Activated CD4-positive, alpha-beta memory T cell treated with anti-CD3 and anti-CD28 coated beads, Interleukin-2, amount 10 ng/mL, durations not matched to agents 7 days and 5 days (primary cell): ENCODE measurements at regions not wholly inside any gene's neighbourhood (a gene's known extent, or its start where the extent isn't known, plus 50 kb on each side); places are given as distances from the start of the nearest gene placed in this dataset.

Experiments used
- CTCF ChIA-PET: fragments of 350-600 bp; sonication (Branson Sonifier 250); formaldehyde crosslinking; loops from one replicate; lab custom pipeline; 2021; ENCODE audit warnings: antibody characterized with exemption, inconsistent platforms; lab: Charles Lee
- POLR2A ChIA-PET: fragments of 350-600 bp; sonication (Branson Sonifier 250); formaldehyde crosslinking; loops from one replicate; lab custom pipeline; 2021; ENCODE audit warnings: antibody characterized with exemption; lab: Charles Lee
- DNase-seq: peaks from one replicate; pipeline ENCODE4 v3.0.0-alpha.2; 2020
- H3K27ac Mint-ChIP-seq: one replicate; pipeline ENCODE4 v1.8.0; 2021; ENCODE audit warnings: mild to moderate bottlenecking, mixed read lengths
- H3K27me3 Mint-ChIP-seq: one replicate; pipeline ENCODE4 v1.8.0; 2021; ENCODE audit warnings: mixed read lengths
- H3K36me3 Mint-ChIP-seq: one replicate; pipeline ENCODE4 v1.8.0; 2021; ENCODE audit warnings: low read depth, mixed read lengths
- H3K4me1 Mint-ChIP-seq: one replicate; pipeline ENCODE4 v1.8.0; 2021; ENCODE audit warnings: mixed read lengths
- H3K4me3 Mint-ChIP-seq: one replicate; pipeline ENCODE4 v1.8.0; 2021; ENCODE audit warnings: mild to moderate bottlenecking, mixed read lengths
- H3K9me3 Mint-ChIP-seq: one replicate; pipeline ENCODE4 v1.8.0; 2021; ENCODE audit warnings: mixed read lengths

GRCh38 chr21:16873176-16873575, 639.7 kb upstream of the CXADR start:
- no peak for DNase-seq
- ChIA-PET POLR2A (no interaction called here), CTCF (no interaction called here)
- H3K36me3 Mint-ChIP-seq = no peaks in the 10 kb centered on the region
- H3K9me3 Mint-ChIP-seq = peaks cover 5% of the 10 kb centered on the region
- H3K27me3 Mint-ChIP-seq = no peaks in the 10 kb centered on the region
- no peak overlapping the region for H3K27ac Mint-ChIP-seq
- H3K4me1 Mint-ChIP-seq = no peaks in the 10 kb centered on the region
- no peak overlapping the region for H3K4me3 Mint-ChIP-seq

- H3K27me3 Mint-ChIP-seq = no peaks in the 10 kb centered on the region
- ChIA-PET POLR2A (no interaction called here), CTCF (no interaction called here)
- no peaks in the 10 kb centered on the region for H3K36me3 Mint-ChIP-seq
- peaks cover 5% of the 10 kb centered on the region for H3K9me3 Mint-ChIP-seq
- no peak overlapping the region for H3K4me3 Mint-ChIP-seq
- no peak overlapping the region for H3K27ac Mint-ChIP-seq
- no peaks in the 10 kb centered on the region for H3K4me1 Mint-ChIP-seq
- DNase-seq = no peak
Measured at GRCh38 chr21:16873596-16873995, 639.2 kb upstream of the CXADR start.

- ChIA-PET POLR2A (no interaction called here), CTCF (no interaction called here)
- Mint-ChIP-seq H3K36me3 (no peaks in the 10 kb centered on the region), H3K9me3 (peaks cover 17% of the 10 kb centered on the region), H3K4me1 (no peaks in the 10 kb centered on the region), H3K27ac (no peak overlapping the region), H3K4me3 (no peak overlapping the region), H3K27me3 (no peaks in the 10 kb centered on the region)
- no peak for DNase-seq
Measured at GRCh38 chr21:16879479-16879878, 633.4 kb upstream of the CXADR start.

GRCh38 chr21:16891821-16892220, 621.0 kb upstream of the CXADR start:
- no peaks in the 10 kb centered on the region for H3K4me1 Mint-ChIP-seq
- no peaks in the 10 kb centered on the region for H3K27me3 Mint-ChIP-seq
- no peaks in the 10 kb centered on the region for H3K36me3 Mint-ChIP-seq
- H3K4me3 Mint-ChIP-seq = no peak overlapping the region
- POLR2A ChIA-PET = no interaction called here
- H3K27ac Mint-ChIP-seq = no peak overlapping the region
- CTCF ChIA-PET = no interaction called here
- H3K9me3 Mint-ChIP-seq = peaks cover 18% of the 10 kb centered on the region
- DNase-seq = no peak

- Mint-ChIP-seq H3K36me3 (no peaks in the 10 kb centered on the region), H3K4me3 (no peak overlapping the region), H3K9me3 (peaks cover 8% of the 10 kb centered on the region), H3K4me1 (no peaks in the 10 kb centered on the region), H3K27me3 (no peaks in the 10 kb centered on the region), H3K27ac (no peak overlapping the region)
- ChIA-PET POLR2A (no interaction called here), CTCF (no interaction called here)
- DNase-seq = no peak
Measured at GRCh38 chr21:16900685-16901084, 612.2 kb upstream of the CXADR start.

- ChIA-PET CTCF (no interaction called here), POLR2A (no interaction called here)
- Mint-ChIP-seq H3K4me1 (no peaks in the 10 kb centered on the region), H3K9me3 (peaks cover 24% of the 10 kb centered on the region), H3K27ac (no peak overlapping the region), H3K36me3 (no peaks in the 10 kb centered on the region), H3K4me3 (no peak overlapping the region), H3K27me3 (no peaks in the 10 kb centered on the region)
- DNase-seq = no peak
Measured at GRCh38 chr21:16908077-16908476, 604.8 kb upstream of the CXADR start.

GRCh38 chr21:16910435-16911165, 602.2 kb upstream of the CXADR start:
- ChIA-PET CTCF (no interaction called here), POLR2A (no interaction called here)
- no peaks in the 10 kb centered on the region for H3K27me3 Mint-ChIP-seq
- DNase-seq = no peak
- H3K27ac Mint-ChIP-seq = no peak overlapping the region
- H3K4me3 Mint-ChIP-seq = no peak overlapping the region
- H3K9me3 Mint-ChIP-seq = peaks cover 27% of the 10 kb centered on the region
- H3K36me3 Mint-ChIP-seq = no peaks in the 10 kb centered on the region
- H3K4me1 Mint-ChIP-seq = no peaks in the 10 kb centered on the region

- Mint-ChIP-seq H3K27ac (no peak overlapping the region), H3K27me3 (no peaks in the 10 kb centered on the region), H3K9me3 (peaks cover 24% of the 10 kb centered on the region), H3K4me3 (no peak overlapping the region), H3K4me1 (no peaks in the 10 kb centered on the region), H3K36me3 (no peaks in the 10 kb centered on the region)
- ChIA-PET POLR2A (no interaction called here), CTCF (no interaction called here)
- DNase-seq = no peak
Measured at GRCh38 chr21:16911166-16911607, 601.7 kb upstream of the CXADR start.

- Mint-ChIP-seq H3K9me3 (peaks cover 21% of the 10 kb centered on the region), H3K27ac (no peak overlapping the region), H3K36me3 (no peaks in the 10 kb centered on the region), H3K4me1 (no peaks in the 10 kb centered on the region), H3K27me3 (no peaks in the 10 kb centered on the region), H3K4me3 (no peak overlapping the region)
- POLR2A ChIA-PET = no interaction called here
- CTCF ChIA-PET = no interaction called here
- no peak for DNase-seq
Measured at GRCh38 chr21:16912075-16912474, 600.8 kb upstream of the CXADR start.

- Mint-ChIP-seq H3K9me3 (peaks cover 21% of the 10 kb centered on the region), H3K27ac (no peak overlapping the region), H3K36me3 (no peaks in the 10 kb centered on the region), H3K4me1 (no peaks in the 10 kb centered on the region), H3K4me3 (no peak overlapping the region), H3K27me3 (no peaks in the 10 kb centered on the region)
- POLR2A ChIA-PET = no interaction called here
- no peak for DNase-seq
- CTCF ChIA-PET = no interaction called here
Measured at GRCh38 chr21:16913010-16913409, 599.8 kb upstream of the CXADR start.

GRCh38 chr21:16928439-16928838, 584.4 kb upstream of the CXADR start:
- Mint-ChIP-seq H3K4me3 (no peak overlapping the region), H3K27me3 (no peaks in the 10 kb centered on the region), H3K27ac (no peak overlapping the region), H3K9me3 (peaks cover 6% of the 10 kb centered on the region), H3K36me3 (no peaks in the 10 kb centered on the region), H3K4me1 (no peaks in the 10 kb centered on the region)
- ChIA-PET POLR2A (no interaction called here), CTCF (no interaction called here)
- no peak for DNase-seq

GRCh38 chr21:16932314-16932713, 580.5 kb upstream of the CXADR start:
- POLR2A ChIA-PET = no interaction called here
- Mint-ChIP-seq H3K36me3 (no peaks in the 10 kb centered on the region), H3K4me1 (no peaks in the 10 kb centered on the region), H3K4me3 (no peak overlapping the region), H3K27me3 (no peaks in the 10 kb centered on the region), H3K27ac (no peak overlapping the region), H3K9me3 (peaks cover 16% of the 10 kb centered on the region)
- CTCF ChIA-PET = no interaction called here
- DNase-seq = no peak

- H3K4me3 Mint-ChIP-seq = no peak overlapping the region
- ChIA-PET CTCF (no interaction called here), POLR2A (no interaction called here)
- H3K9me3 Mint-ChIP-seq = peaks cover 20% of the 10 kb centered on the region
- no peaks in the 10 kb centered on the region for H3K36me3 Mint-ChIP-seq
- no peak overlapping the region for H3K27ac Mint-ChIP-seq
- H3K27me3 Mint-ChIP-seq = no peaks in the 10 kb centered on the region
- no peaks in the 10 kb centered on the region for H3K4me1 Mint-ChIP-seq
- no peak for DNase-seq
Measured at GRCh38 chr21:16942703-16943102, 570.1 kb upstream of the CXADR start.

- H3K4me3 Mint-ChIP-seq = no peak overlapping the region
- DNase-seq = no peak
- H3K36me3 Mint-ChIP-seq = no peaks in the 10 kb centered on the region
- ChIA-PET POLR2A (no interaction called here), CTCF (no interaction called here)
- no peaks in the 10 kb centered on the region for H3K4me1 Mint-ChIP-seq
- H3K27me3 Mint-ChIP-seq = no peaks in the 10 kb centered on the region
- H3K27ac Mint-ChIP-seq = no peak overlapping the region
- peaks cover 17% of the 10 kb centered on the region for H3K9me3 Mint-ChIP-seq
Measured at GRCh38 chr21:16943231-16943630, 569.6 kb upstream of the CXADR start.
